H1 (cell line): ENCODE measurements at regions not wholly inside any gene's neighbourhood (a gene's known extent, or its start where the extent isn't known, plus 50 kb on each side); places are given as distances from the start of the nearest gene placed in this dataset.

Experiments used
- MAX ChIP-seq: IDR thresholded peaks from 2 replicates; pipeline ENCODE4 v1.6.1; 2012; ENCODE audit warnings: inconsistent platforms
- ZNF274 ChIP-seq: IDR thresholded peaks from 2 replicates; pipeline ENCODE4 v1.7.0; 2012; ENCODE audit warnings: low read length, borderline replicate concordance; ENCODE audit errors: extremely low read depth

DNA sequence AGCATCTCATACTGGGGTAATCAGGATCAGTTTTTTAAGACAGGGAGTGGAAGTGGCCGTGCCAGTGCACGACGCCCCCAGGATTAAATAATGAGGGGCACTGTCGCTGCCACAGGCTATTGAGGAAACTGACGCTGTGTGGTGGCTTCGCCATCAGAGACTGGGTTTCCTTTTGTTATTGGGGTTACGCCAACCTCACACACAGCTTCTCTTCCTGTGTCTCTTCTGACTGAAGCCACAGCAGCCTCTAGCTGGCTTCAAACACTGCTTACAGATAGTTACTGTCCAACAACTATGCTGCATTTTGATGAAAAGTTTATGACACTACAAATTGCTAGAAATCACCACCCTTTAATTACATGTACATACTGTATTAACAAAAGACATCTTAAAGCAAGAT is 521.9 kb upstream of the SALL3 start:
- TF ChIP-seq MAX: no peak
- no peak for TF ChIP-seq ZNF274
